Activated T-cell treated with anti-CD3 and anti-CD28 coated beads for 48 hours (primary cell): ENCODE measurements at regions not wholly inside any gene's neighbourhood (a gene's known extent, or its start where the extent isn't known, plus 50 kb on each side); places are given as distances from the start of the nearest gene placed in this dataset.

Experiments used
- DNase-seq: peaks from one replicate; pipeline ENCODE4 v3.0.0-alpha.2; 2020; ENCODE audit warnings: low read depth

DNA sequence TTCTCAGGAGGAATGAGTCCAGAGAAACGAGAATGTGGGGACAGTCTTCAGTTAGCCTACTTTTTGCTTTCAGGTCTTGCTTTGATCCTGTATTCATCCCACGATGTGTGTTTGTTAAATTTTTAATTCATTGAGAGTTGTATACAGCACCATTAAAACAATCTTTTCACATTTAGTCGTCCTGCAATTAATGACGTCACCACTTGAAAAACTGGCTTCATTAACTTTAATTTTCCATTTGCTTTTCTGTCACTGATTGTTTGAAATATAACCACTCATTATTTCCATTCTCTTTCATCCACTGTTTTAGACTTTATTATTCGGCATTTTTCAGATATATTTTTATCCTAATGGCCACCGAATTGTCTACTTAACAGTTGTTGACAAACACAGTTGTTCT is 146.9 kb downstream of the TFEC start:
- no peak for DNase-seq

DNA sequence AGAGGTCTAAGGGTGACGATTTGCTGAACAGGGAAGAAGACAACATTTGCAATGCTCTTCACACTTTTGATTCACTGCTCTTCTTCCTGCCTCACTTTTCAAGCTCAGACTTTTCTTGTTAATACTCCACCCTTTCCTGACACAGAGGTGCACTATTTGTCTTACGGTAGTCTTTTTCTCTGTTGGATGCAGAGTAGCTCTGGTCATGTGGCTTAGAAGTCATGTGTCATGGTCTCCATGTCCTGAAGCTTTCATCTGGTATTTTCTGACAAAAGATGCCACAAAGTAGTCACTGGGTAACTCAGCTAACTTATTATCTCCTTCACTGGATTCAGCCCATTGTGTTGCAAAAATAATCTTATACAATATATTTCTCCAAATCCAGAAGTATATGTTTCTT is 149.1 kb downstream of the TFEC start:
- no peak for DNase-seq

DNA sequence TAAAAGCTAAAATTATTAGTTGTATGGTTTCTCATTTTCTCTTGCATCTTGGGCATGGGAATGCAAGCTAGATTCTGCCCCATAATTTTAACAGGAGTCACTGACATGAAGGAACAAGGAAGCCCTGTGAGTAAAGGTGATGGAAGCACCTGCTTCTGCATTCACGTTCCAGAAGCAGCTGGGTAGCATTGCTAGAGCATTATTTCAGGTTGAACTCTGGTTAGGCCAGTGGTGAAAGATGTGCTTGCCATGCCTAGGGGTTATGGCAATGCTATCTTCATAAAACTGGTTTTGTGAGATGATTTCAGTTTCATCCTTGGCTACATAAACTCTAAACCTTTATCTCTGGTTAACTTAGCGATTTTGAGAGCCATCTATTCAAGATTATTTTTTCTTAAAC is 151.4 kb downstream of the TFEC start:
- DNase-seq: no peak

DNA sequence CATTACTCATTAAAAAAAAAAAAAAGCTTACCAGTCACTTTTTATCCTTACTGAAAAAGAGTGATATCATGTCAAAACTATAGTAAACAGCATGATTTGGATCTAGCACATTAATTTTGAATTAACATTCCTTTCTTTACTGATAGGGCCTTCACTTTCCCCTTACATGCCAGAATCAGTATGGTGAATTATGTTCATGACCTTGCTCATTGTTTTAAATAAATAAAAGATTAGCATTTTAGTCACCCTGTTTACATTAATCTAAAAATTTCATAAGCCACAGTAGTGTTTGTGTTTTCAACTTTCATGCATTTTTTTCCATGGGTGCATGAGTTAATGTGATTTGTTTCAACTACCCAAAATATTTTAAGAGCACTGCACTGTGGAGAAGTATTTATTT is 160.8 kb downstream of the TFEC start:
- no peak for DNase-seq

DNA sequence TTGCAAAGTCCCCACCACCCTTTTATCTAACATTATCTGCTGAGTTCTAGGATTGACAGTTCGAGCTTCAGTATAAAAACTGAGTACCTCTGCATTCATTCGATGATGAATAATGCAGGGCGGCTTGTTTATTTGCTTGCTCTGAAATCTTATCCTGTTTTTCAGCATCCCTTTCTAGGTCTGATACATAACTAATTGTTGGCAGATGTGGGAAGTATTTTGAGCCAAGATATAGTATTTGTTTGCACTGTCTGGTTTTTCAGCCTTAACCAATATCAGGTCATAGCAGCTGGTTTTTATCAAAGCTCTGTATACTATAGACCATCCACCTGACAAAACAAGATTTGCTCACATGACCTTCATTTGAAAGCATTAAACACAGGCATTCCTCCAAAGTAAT is 161.4 kb downstream of the TFEC start:
- DNase-seq: no peak

DNA sequence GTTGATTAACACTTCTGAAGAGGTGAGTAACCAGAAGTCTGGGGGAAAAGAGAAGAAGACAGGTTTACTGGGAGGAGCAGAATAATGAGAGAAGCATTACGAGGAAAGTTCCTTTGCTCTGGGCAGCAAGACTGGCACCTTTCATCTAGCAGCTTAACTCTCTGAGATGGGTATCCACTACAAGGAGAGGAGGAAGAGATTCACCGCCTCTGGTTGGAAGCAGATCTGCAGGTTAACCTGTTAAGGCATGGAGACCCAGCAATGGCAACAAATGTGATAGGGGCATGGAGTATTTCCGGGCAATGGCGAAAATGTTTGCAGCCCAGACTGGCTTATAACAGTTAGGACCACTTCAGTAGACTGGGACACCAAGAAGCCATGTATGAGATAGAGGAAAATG is 162.2 kb downstream of the TFEC start:
- DNase-seq: no peak

DNA sequence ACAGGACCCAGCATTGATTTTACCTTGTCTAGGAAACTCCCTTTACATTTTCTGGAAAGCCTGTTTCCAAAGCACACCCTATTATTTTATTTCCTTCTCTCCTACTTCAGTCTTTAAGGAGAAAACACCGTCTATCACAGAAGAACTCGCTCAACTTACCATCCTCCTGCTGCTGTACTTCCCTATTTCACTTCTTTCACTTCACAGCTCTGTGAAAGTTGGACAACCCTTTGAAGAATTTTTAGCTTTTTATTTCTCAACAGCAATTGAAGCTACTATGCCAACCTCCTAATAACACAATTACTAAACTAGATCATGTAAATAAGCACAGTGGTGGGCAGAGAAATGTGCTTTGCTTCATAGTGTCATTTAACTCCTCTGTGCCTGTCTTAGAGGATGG is 166.5 kb downstream of the TFEC start:
- no peak for DNase-seq

DNA sequence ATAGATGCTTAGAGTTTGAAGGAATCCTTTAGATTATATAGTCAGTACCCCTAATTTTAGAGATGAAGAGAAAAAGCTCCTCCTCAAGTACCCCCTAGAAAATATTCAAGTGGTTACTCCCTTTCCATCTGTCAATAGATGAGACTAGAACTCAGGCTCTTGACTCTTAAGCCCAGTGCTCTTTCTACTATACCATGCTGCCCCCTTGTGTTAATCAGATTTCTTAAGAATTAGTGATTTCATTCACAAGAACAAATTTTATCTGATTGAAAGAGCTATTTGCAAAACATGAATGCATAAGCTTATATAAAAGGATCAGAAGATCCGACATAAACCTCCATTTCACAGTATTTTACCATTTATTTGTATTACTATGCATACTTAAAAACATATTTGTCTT is 179.3 kb downstream of the TFEC start:
- DNase-seq: no peak

DNA sequence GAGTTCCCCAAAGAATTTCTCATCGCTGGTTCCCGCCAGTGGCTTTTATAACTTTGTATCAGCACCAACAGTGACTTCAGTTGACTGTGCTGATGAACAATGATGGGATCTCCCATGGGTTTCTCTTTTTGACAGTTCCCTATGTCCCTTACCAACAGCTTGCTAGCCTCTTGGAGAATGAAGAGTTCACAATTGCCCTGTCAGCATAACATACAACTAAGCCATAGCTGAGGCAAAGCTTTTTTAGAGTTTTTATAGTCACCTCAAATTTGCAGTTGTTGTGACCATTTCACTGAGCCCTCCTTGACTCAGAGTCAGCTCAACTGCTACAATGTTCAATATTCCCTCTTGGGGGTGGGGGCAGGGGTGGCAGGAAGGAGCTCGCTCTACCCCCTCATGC is 179.8 kb downstream of the TFEC start:
- DNase-seq: no peak

DNA sequence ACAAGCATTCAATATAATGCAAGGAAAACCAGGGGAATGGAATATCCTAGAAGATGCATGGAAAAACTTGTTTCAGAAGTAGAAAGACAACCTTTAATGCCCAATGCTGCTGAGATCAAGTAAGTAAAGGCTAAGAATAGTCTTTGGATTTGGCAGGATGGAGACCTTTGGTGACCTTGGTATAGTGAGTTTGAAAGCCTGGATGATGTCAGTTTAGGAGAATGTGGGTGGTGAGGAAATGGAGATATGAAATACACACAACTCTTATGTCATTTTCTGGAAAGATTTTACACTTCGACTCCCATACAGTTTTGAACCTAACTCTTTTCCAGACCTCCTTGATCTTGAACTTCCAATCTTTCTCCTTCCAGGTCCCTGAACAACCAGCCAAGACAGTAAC is 185.7 kb downstream of the TFEC start:
- DNase-seq: no peak

DNA sequence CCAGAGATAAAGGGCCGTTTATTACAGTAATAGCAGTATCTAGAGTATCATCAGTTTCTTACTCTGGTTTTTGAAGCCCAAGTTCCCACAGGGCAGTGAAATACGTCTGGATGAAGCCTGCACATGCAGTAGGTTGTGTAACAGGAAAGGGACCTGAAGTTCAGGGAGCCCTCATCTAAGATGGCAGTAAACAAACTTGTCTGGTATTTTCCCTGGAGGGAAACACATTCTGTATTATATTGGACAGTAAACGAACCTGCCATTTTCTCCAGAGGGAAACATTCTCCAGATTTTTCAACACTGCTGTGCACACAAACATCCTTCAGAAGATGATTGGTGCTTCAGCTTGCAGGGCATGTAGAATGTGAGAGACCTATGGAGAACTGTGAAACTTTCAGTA is 189.9 kb downstream of the TFEC start:
- no peak for DNase-seq

DNA sequence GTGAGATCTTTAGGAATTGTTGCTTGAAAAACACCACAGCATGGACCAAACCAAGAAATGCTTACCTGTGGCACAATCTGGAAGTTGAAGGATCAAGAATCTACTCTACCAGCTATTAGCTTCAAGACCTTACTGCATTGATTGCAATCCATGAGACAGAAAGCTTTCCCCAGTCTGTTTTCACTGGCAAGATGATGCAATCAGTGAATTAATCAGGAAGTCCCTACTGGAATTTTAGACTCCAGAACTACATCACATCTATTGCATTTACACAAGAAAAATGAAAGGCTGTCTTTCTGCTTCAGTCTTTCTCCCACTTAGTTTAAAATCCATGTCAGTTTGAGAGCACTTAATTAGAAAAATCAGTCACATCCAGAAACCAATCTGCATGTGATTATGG is 191.7 kb downstream of the TFEC start:
- no peak for DNase-seq

DNA sequence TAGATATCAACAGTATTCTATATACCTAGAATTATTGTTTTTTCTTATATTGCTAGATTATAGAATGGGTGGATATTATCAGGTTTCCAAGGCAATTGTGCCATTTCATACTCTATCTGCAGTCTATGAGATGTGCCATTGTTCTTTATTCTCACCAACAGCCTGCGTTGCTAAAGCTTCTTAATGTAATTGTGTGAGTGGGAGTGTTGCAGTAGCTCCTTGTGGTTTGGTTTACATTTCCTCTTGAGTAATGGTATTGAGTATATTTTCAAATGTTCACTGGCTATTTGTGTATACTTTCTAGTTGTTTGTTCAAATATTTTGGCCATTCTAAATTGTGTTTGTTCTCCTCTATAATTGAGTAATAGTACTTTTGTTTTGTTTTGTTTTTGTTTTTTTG is 199.2 kb downstream of the TFEC start:
- DNase-seq: no peak

DNA sequence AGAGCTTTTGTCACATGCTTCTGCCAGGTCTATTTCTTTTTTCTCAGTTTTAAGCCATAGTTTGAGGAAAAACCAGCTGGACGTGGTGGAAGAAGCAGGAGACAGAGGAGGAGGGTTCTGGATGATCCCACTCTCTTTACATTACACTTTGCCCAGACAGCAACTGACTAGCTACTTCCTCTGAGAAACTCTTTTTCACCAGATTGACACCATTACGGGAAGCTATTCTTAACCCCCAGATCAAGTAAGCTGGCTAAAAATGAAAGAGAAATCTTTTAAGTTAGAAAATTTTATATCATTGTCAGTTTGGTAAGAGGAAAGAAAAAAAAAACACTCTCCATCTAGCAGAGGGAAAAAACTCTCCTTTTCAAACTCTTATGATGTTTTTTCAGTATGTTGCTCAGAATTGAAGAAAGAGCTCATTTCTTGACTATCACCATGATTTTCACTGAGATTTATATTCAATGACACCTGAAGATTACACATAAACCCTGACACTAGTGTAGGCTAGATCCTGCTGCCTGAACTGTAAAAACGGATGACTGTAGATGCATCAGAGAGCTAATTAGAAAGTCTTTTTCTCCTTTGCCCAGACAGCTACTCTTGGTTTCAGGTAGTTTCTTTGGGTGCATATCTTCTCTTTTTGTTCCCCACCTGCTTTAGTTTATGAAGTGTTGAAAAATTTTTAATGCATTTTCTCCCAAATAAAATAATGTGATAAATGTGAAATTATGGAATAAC is 203.1 kb downstream of the TFEC start:
- DNase-seq: no peak

DNA sequence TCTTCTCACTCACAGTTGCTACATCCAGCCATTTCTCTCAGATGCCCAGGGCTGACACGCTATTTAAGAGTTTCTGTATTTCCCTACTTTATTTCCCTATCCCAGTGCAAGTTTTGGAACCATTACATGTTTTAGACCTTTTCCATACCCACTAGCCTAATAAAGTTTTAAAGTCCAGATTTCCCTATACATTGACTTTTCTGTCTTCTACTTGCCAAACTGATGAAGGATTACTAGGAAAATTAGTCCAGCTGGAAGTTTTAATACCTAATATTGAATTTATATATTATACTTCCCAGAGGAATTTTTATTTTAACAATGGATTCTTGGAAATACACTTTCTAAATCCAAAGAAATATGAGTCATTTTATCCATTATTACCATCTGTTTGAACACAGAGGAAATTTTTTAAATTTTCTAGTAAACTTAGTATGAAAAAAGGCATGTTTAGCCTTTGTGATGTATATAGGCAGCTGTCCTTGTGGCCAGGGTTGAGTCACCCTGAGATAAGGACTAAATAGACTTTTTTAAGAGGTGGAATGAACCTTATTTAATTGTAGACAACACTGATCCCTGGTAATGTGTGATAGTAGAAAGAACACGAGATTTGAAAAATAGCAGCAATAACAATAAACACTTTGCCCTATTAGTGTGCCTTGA is 205.0 kb downstream of the TFEC start:
- DNase-seq: no peak

DNA sequence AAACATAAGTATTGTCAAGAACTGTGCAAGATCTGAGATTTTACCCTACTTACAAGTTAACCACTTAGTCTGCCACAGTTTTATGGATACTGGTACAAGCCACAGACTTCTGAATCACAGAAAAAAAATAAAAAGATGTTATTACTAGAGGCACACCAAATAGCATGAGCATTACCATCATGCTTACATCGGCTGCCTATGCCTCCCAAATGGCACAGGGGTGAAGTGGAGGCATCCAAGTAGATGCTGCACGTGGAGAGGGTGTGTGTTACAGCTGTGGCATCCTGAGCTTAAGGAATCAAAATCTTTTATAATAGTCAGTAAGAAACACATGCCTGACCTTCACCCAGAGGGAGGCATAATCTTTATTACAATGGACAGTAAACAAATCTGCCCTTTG is 207.8 kb downstream of the TFEC start:
- DNase-seq: no peak

DNA sequence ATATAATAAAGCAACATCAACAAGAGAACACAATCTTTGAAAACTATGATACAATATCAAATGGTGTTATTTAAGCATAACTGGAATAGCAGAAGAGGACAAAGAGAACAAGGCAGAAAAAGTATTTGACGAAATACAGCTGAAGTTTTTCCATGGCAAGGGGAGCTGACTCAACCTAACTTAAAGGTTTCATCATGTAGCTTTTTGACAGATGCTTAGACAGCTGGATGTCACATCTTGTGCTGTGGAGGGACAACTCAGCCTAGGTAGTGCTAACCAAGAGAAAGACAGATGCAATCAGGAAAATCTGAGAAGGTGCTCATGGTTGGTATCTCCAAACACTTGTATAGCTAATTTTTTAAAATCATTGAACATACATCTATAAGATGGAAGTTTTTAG is 208.2 kb downstream of the TFEC start:
- no peak for DNase-seq

DNA sequence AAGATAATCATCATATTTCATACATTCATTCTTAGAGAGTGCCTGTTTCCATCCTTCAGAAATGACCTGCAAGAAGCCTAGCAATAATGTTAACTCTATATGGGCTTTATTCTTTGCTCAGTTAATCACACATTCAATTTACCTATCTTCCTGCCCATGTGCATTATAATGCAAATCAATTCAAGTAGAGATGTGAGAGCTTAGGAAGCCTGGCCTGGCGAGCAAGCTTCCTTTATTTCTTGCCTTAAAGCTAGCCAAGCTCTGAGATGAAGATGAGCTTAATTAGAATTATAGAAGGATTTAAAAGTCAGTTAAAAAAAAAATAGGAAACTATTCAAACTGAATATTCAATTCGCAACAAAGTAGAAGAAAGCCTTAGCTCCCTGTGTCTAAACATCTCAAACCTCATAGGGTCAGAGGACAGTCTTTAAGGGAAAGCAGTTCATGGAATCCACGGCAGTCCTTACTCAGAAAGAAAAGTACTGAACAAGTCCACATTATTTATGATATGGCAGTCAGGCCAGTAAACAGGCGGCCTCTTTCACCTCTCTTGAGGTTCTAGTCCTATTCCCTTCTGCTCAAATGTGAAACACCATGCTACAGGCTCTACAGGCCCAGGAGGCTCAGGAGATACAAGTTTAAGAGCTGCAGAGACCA is 214.1 kb downstream of the TFEC start:
- DNase-seq: no peak

DNA sequence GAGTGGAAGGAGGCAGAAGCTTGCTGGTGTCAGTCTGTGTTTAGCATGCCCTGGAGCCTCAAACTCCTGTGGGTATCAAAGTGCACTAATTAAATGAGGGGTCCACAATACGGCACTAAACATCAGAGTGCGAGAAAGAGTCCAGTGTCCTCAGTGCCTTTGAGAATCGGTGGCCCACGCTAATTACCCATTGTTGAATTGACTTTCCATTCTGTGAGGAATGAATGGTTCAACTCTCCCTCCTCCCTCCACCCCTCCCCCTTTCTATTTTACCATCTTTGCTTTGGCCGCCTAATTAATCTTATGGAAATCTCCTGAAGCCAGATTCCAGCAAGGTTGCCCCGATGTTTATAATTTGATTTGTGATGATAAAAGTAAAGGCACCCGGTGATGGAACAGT is 217.8 kb downstream of the TFEC start:
- no peak for DNase-seq

DNA sequence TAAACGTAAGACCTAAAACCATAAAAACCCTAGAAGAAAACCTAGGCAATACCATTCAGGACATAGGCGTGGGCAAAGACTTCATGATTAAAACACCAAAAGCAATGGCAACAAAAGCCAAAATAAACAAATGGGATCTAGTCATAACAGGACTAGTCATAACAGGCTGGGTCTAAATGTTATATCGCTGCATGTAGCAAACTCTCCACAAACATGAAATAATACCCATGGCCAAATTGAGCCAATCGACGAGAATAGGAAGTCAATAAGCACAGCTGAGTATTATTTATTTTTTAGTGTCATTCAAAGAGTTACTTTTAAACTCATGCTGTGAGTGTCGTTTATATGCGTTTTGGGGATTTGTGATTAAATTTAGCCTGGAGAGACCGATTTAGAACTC is 225.1 kb downstream of the TFEC start:
- DNase-seq: no peak

DNA sequence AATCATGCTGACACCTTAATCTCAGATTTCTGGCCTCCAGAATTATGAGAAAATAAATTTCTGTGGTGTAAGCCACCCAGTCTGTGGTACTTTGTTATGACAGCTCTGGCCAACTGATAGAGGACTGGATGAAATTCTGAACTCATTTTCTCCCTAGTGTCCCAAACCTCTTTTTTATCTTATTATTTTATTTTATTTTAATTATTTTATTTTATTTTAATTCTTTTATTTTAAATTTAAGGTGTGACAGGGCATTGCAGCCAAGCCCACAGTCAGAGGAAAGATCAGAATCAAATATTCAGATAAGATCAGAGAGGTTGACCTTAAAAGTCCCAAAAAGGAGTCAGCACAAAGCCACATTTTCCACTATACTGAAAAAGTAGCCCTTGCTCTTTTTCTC is 228.1 kb downstream of the TFEC start:
- DNase-seq: no peak

DNA sequence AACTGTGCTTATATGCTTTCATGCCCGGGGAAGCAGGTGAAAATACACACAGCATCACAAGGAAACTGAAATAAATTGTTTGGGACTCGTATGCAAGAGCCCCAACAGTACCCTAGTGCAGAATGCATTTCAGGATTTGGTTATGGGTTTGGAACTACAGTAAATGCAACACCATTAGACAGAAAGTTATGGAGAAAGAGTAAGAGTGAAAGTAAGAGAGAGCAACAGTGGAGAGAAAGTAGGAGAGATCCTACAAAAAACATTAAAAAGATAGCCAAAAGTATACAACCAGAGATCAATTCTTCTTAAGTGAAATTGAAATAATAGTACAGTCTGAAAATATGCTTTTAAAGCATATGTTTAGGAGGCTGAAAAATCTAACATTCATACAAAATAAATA is 231.1 kb downstream of the TFEC start:
- no peak for DNase-seq

DNA sequence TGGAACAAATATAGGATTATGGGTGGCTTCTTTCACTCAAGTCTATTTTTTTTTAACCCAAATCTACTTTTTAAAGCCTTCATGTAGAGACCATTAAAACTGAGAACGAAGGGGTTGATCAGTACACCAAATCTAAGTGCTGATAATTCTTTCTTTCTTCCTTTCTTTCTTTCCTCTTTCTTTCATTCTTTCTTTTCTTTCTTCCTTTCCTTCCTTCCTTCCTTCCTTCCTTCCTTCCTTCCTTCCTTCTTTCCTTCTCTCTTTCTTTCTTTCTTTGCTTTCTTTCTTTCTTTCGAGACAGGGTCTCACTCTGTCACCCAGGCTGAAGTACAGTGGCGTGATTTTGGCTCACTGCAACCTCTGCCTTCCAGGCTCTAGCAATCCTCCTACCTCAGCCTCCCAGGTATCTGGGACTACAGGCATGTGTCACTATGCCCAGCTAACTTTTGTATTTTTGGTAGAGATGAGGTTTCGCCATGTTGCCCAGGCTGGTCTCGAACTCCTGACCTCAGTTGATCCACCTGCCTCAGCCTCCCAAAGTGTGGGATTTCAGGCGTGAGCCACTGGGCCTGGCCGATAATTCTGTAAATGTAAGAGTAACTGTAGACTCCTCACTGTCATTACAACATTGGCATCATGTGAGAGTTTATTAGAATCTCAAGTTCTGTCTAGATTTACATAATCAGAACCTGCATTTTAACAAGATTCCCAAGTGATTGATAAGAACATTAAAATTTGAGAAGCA is 236.4 kb downstream of the TFEC start:
- DNase-seq: no peak
